ENCODE measurements at regions not wholly inside any gene's neighbourhood (a gene's known extent, or its start where the extent isn't known, plus 50 kb on each side); places are given as distances from the start of the nearest gene placed in this dataset.

DNA sequence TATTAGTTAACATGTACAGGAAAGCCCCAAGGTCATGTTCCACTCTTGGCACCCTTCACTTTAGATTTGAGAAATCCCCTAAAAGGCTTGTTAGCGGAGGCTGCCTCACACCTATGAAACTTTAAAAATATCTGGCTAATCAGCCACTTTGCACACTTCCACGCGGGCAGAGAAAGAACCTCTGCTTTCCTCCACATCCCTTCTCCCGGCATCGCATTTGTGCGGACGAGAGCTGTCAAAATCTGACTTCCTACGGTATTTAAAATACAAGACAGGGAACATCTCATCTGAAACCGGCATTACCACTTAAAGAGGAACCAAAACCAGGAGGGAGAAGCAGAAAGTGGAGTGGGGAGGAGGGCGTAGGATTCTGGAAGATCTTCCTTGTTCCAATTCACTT is 422.3 kb downstream of the TMEM114 start:
- TF ChIP-seq, protein P1, sequence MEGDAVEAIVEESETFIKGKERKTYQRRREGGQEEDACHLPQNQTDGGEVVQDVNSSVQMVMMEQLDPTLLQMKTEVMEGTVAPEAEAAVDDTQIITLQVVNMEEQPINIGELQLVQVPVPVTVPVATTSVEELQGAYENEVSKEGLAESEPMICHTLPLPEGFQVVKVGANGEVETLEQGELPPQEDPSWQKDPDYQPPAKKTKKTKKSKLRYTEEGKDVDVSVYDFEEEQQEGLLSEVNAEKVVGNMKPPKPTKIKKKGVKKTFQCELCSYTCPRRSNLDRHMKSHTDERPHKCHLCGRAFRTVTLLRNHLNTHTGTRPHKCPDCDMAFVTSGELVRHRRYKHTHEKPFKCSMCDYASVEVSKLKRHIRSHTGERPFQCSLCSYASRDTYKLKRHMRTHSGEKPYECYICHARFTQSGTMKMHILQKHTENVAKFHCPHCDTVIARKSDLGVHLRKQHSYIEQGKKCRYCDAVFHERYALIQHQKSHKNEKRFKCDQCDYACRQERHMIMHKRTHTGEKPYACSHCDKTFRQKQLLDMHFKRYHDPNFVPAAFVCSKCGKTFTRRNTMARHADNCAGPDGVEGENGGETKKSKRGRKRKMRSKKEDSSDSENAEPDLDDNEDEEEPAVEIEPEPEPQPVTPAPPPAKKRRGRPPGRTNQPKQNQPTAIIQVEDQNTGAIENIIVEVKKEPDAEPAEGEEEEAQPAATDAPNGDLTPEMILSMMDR (IDR thresholded peaks at IDR 0.05) = no peak
- no peak for TF ChIP-seq CEBPB (IDR thresholded peaks at IDR 0.05)
- TF ChIP-seq CBX2 (IDR thresholded peaks at IDR 0.05; ENCODE audit: borderline replicate concordance, low read depth) = no peak
- TF ChIP-seq POLR2A (IDR thresholded peaks at IDR 0.05; ENCODE audit: low read length) = no peak
- TF ChIP-seq RAD21 (conservative IDR thresholded peaks at IDR 0.05 in 1 of 2, IDR thresholded peaks at IDR 0.05 in 1 of 2) = no peak
- TF ChIP-seq, protein P2, sequence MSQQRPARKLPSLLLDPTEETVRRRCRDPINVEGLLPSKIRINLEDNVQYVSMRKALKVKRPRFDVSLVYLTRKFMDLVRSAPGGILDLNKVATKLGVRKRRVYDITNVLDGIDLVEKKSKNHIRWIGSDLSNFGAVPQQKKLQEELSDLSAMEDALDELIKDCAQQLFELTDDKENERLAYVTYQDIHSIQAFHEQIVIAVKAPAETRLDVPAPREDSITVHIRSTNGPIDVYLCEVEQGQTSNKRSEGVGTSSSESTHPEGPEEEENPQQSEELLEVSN (IDR thresholded peaks at IDR 0.05; ENCODE audit: borderline replicate concordance, low read depth) = no peak
- TF ChIP-seq BHLHE40 (IDR thresholded peaks at IDR 0.05; ENCODE audit: low read depth, low read length) = no peak

Data from A549 (cell line).